Fibroblast of skin of right biceps (primary cell): ENCODE measurements at regions not wholly inside any gene's neighbourhood (a gene's known extent, or its start where the extent isn't known, plus 50 kb on each side); places are given as distances from the start of the nearest gene placed in this dataset.
"Not testable (repeated sequence)": the region's sequence is repeated elsewhere in the genome, so short reads cannot be mapped to it uniquely, and the experiment has no call there.

Experiments
- DNase-seq: peaks from one replicate; pipeline ENCODE4 v3.0.0-alpha.2; 2013

GRCh38 chr10:120051671-120052070 lies 159.1 kb downstream of the SEC23IP start:
- DNase-seq = no peak

- no peak for DNase-seq
These were observed 160.6 kb downstream of the SEC23IP start for GRCh38 chr10:120052964-120053702.

DNA sequence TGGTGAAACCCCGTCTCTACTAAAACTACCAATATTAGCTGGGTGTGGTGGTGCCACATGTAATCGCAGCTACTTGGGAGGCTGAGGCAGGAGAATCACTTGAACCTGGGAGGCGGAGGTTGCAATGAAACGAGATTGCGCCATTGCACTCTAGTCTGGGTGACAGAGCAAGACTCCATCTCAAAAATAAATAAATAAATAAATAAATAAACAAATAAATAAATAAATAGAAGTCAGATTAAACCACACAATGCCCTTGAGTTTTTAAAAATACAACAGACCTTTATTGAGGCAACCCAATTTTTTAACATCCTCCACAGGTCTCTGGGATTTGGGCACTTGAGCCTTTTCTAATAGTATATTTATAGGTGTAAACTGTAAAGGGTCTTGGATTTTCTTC lies 167.3 kb downstream of the SEC23IP start:
- DNase-seq = not testable (repeated sequence)

- no peak for DNase-seq
These were observed 174.9 kb downstream of the SEC23IP start for GRCh38 chr10:120067427-120067826.

- DNase-seq = no peak
These were observed 177.2 kb downstream of the SEC23IP start for GRCh38 chr10:120069700-120070099.

DNA sequence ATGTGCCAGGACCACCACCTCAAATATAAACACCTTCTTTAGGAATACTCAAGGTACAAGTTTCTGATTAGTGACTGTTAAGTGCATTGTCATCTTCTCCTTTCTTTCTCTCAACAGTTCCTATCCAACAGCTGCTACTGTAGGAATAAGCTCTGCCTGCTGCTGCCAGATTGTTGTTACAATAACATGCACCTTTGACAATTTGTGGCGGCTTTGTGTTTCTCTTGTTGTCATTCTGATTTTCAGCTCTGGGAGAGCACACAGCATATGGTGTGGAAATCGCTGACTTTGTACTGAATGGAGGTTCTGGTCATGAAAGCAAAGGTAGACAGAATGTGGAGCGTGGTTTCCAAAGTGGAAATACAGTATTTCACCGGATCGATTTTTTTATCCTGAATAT lies 182.8 kb downstream of the SEC23IP start:
- DNase-seq = no peak

DNA sequence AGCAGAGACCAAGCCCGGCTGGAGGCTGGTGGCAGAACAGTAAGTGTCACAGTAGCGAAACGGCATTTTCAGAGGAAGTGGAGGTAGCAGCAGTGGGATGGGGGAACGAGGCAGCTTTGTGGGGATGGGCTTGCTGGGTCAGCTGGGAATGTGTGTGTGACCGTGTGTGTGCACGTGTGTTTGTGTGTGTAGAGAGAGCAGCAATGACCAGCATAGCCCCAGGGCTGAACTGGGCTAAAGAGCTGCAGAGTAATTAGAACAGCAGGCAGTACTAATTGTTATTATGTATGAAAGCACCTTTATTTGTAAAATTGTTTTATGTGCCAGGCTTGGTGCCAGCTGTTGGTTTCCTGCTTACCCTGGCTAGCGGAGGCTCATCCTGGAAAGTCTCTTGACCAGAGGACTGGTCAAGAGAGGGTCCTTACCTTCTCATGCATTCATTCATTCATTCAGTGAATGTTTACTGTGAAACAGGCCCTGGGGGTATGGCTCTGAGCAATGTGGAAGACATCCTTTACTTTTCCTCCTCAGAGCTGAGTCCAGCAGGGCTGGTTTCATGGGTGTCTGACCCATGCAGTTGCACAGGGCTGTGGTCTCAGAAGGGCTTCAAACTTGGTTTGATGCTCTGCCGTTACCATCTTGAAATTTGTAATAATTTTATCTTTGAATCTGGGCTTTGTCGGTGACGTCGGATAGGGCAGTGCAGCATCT lies 184.6 kb downstream of the SEC23IP start:
- no peak for DNase-seq

- DNase-seq = no peak
These were observed 185.4 kb downstream of the SEC23IP start for GRCh38 chr10:120077707-120078492.

- no peak for DNase-seq
These were observed 192.7 kb downstream of the SEC23IP start for GRCh38 chr10:120085096-120085796.

- DNase-seq = no peak
These were observed 193.5 kb downstream of the SEC23IP start for GRCh38 chr10:120086066-120086465.

DNA sequence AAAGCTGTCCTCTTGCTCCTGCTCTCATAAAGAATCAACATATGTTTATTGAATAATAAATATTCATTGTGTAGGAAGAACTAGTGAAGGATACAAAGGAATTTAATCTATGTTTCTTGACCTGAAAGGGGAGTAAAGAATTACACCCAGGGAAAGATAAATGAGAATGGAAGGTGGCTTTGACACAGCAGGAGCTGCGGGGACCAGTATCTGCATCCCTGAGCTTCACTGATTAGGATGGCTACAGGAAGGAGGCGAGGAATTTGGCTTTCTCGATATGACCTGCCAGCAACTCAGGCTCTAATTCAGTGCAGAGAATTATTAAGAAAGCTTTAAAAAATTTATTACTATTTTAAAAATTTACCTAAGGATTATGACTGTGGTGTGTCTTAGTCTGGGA lies 194.6 kb downstream of the SEC23IP start:
- DNase-seq = no peak

DNA sequence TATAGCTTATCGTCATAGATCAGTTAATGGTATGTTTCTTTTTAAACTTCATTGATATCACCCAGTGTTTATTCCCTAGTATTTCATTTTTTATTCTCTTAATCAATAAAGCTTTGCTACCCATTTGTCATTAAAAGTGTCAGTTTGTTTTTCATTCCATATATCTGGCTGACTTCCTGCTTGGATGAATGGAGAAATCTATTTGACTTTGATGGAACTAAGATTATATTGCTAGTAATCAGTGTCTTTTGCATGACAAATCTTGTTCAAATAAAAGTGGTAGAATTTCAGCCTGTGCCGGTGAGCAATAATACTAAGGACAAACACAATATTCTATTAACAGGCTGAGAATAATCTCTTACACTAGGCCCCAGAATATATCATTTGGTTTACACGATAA lies 203.3 kb downstream of the SEC23IP start:
- no peak for DNase-seq

DNA sequence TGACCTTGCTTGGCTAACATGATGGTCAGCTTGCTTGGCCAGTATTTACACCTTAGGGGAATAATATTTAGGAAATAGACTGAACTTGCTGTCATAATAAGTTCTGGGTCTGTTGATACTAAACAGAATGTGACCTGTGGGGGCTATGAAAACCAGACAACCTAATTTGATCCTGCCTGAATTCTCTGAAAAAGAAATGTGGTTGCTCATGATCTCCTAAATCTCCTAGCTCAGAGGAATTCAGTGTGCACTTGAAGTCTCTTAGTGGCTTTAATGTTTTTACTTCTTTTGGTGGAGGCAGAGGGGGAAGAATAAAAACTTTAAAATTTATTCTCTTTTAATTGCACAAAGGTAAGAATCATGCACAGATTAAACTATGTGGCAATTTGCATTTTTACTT lies 205.2 kb downstream of the SEC23IP start:
- no peak for DNase-seq

DNA sequence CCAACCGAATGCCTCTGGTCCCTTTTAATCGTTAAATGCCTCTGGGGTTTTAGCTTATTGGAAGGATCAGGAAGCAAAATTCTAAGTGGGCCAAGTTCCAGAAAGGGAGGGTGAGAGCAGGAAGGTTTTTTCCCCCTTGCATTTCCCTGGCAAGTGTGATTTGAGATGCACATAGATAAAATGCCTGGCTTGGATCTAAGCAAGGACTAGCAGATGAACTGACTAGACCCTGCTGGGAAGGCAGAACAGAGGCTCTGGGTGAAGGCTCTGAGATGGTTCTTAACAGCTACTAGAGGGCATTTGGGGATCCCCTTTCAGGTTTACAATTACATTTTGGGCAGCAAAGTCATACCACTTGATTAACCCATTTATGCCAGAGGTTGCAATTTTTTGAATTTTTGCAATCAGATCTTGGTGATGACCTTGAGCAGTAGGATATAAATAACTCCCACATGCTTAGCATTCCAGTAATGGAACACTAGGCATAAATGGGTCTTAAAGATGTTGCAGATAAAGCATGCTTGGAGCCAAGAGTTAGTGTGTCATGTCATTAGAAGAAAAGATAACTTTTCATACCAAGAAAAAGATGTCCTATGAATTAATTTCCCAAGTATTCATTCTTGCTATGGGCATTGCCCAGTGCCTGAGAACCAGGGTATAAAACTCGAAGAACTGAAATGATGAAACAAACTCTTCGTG lies 205.9 kb downstream of the SEC23IP start:
- DNase-seq = no peak

- no peak for DNase-seq
These were observed 211.4 kb downstream of the SEC23IP start for GRCh38 chr10:120103738-120104560.

- DNase-seq = no peak
These were observed 212.5 kb downstream of the SEC23IP start for GRCh38 chr10:120105001-120105400.

- no peak for DNase-seq
These were observed 213.0 kb downstream of the SEC23IP start for GRCh38 chr10:120105492-120105891.

DNA sequence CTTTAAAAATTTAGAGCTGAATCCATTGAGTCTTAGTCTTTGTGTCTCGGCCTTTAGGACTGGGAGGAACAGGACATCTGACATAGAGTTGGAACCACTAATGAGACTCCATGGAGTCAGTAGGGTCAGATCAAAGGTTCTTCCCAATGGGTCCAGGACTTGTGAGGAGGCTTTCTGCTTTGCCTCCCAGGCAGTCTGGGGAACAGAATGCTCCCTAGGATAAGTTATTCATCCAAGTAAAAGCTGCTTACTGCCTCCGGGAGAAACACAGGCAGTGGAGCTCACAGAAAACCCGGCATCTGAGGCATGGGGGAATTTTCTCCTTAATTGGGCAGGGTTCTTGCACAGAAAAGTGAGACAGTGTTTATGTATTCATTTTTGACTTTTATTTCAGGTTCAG lies 216.4 kb downstream of the SEC23IP start:
- no peak for DNase-seq

DNA sequence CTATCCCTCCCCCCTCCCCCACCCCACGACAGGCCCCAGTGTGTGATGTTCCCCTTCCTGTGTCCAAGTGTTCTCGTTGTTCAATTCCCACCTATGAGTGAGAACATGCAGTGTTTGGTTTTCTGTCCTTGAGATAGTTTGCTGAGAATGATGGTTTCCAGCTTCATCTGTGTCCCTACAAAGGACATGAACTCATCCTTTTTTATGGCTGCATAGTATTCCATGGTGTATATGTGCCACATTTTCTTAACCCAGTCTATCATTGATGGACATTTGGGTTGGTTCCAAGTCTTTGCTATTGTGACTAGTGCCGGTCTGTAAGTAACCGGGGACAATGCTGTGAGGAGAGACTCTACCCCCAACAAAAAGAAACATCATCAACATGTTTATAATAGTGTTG lies 217.2 kb downstream of the SEC23IP start:
- DNase-seq = not testable (repeated sequence)

- DNase-seq = no peak
These were observed 217.7 kb downstream of the SEC23IP start for GRCh38 chr10:120110196-120110595.

- no peak for DNase-seq
These were observed 219.1 kb downstream of the SEC23IP start for GRCh38 chr10:120111628-120112027.

- no peak for DNase-seq
These were observed 220.3 kb downstream of the SEC23IP start for GRCh38 chr10:120112809-120113208.
